Ishikawa (cell line): ENCODE measurements at regions not wholly inside any gene's neighbourhood (a gene's known extent, or its start where the extent isn't known, plus 50 kb on each side); places are given as distances from the start of the nearest gene placed in this dataset.

Experiments
- CEBPB ChIP-seq: IDR thresholded peaks from 2 replicates; pipeline ENCODE4 v1.6.1; 2012
- CREB1 ChIP-seq: IDR thresholded peaks from 2 replicates; pipeline ENCODE4 v1.6.1; 2012; ENCODE audit warnings: low read depth
- EGR1 ChIP-seq: IDR thresholded peaks from 2 replicates; pipeline ENCODE4 v1.6.1; 2012
- EP300 ChIP-seq: IDR thresholded peaks from 2 replicates; pipeline ENCODE4 v1.6.1; 2012; ENCODE audit warnings: borderline replicate concordance
- FOXM1 ChIP-seq: IDR thresholded peaks from 2 replicates; pipeline ENCODE4 v1.6.1; 2012; ENCODE audit warnings: low read depth, borderline replicate concordance
- MAX ChIP-seq: IDR thresholded peaks from 2 replicates; pipeline ENCODE4 v1.6.1; 2012
- NFIC ChIP-seq: IDR thresholded peaks from 2 replicates; pipeline ENCODE4 v1.6.1; 2012
- RAD21 ChIP-seq: IDR thresholded peaks from 2 replicates; pipeline ENCODE4 v1.6.1; 2012; ENCODE audit warnings: low read depth
- REST ChIP-seq: IDR thresholded peaks from 2 replicates; pipeline ENCODE4 v1.6.1; 2012; ENCODE audit warnings: low read depth, mild to moderate bottlenecking
- TAF1 ChIP-seq: IDR thresholded peaks from 2 replicates; pipeline ENCODE4 v1.6.1; 2012; ENCODE audit warnings: low read depth, mild to moderate bottlenecking
- TCF12 ChIP-seq: IDR thresholded peaks from 2 replicates; pipeline ENCODE4 v1.6.1; 2012; ENCODE audit warnings: low read depth
- TEAD4 ChIP-seq: IDR thresholded peaks from 2 replicates; pipeline ENCODE4 v1.6.1; 2012
- USF1 ChIP-seq: IDR thresholded peaks from 2 replicates; pipeline ENCODE4 v1.6.1; 2012
- YY1 ChIP-seq: IDR thresholded peaks from 2 replicates; pipeline ENCODE4 v1.6.1; 2012; ENCODE audit warnings: low read depth
- ZBTB7A ChIP-seq: IDR thresholded peaks from 2 replicates; pipeline ENCODE4 v1.6.1; 2012; ENCODE audit warnings: low read depth

GRCh38 chr4:175166020-175166419 is 247.9 kb downstream of the ADAM29 start:
- no peak for TF ChIP-seq RAD21
- no peak for TF ChIP-seq NFIC
- no peak for TF ChIP-seq TAF1
- no peak for TF ChIP-seq TCF12
- TF ChIP-seq YY1 = no peak
- no peak for TF ChIP-seq ZBTB7A
- TF ChIP-seq CREB1 = no peak

GRCh38 chr4:175176710-175177109 is 258.6 kb downstream of the ADAM29 start:
- TF ChIP-seq EP300 (no peak), TCF12 (no peak), TEAD4 (no peak), CEBPB (no peak), TAF1 (no peak), NFIC (no peak)

- TF ChIP-seq MAX = no peak
- no peak for TF ChIP-seq YY1
- TF ChIP-seq EP300 = no peak
- TF ChIP-seq TEAD4 = no peak
- TF ChIP-seq TAF1 = no peak
- TF ChIP-seq USF1 = no peak
- TF ChIP-seq RAD21 = no peak
These were observed 272.5 kb downstream of the ADAM29 start for GRCh38 chr4:175190654-175191053.

GRCh38 chr4:175198056-175198455 is 279.9 kb downstream of the ADAM29 start:
- TF ChIP-seq ZBTB7A = no peak
- TF ChIP-seq RAD21 = no peak
- TF ChIP-seq EP300 = no peak
- TF ChIP-seq CEBPB = no peak
- TF ChIP-seq EGR1 = no peak
- no peak for TF ChIP-seq REST
- no peak for TF ChIP-seq YY1

- no peak for TF ChIP-seq TAF1
- TF ChIP-seq MAX = no peak
- TF ChIP-seq YY1 = no peak
- TF ChIP-seq CREB1 = no peak
- no peak for TF ChIP-seq EP300
- no peak for TF ChIP-seq TEAD4
- no peak for TF ChIP-seq RAD21
- no peak for TF ChIP-seq EGR1
- TF ChIP-seq ZBTB7A = no peak
- TF ChIP-seq USF1 = no peak
- no peak for TF ChIP-seq NFIC
- no peak for TF ChIP-seq REST
- no peak for TF ChIP-seq FOXM1
- TF ChIP-seq CEBPB = no peak
These were observed 297.1 kb downstream of the ADAM29 start for GRCh38 chr4:175215208-175215607.

GRCh38 chr4:175215657-175216056 is 297.5 kb downstream of the ADAM29 start:
- no peak for TF ChIP-seq TEAD4
- TF ChIP-seq EGR1 = no peak
- TF ChIP-seq TCF12 = no peak
- no peak for TF ChIP-seq MAX
- no peak for TF ChIP-seq CREB1
- TF ChIP-seq CEBPB = no peak
- TF ChIP-seq NFIC = no peak
- no peak for TF ChIP-seq ZBTB7A
- TF ChIP-seq YY1 = no peak
- TF ChIP-seq FOXM1 = no peak
- TF ChIP-seq USF1 = no peak
- TF ChIP-seq REST = no peak
- no peak for TF ChIP-seq TAF1
- TF ChIP-seq EP300 = no peak
- TF ChIP-seq RAD21 = no peak
